ELR (cell line): ENCODE measurements at regions not wholly inside any gene's neighbourhood (a gene's known extent, or its start where the extent isn't known, plus 50 kb on each side); places are given as distances from the start of the nearest gene placed in this dataset.

ENCODE experiments used
- DNase-seq: peaks from one replicate; pipeline ENCODE4 v3.0.0-alpha.2; 2015; ENCODE audit warnings: low read depth

GRCh38 chr3:72137865-72138861 is 353.2 kb upstream of the PROK2 start:
- DNase-seq = no peak

DNA sequence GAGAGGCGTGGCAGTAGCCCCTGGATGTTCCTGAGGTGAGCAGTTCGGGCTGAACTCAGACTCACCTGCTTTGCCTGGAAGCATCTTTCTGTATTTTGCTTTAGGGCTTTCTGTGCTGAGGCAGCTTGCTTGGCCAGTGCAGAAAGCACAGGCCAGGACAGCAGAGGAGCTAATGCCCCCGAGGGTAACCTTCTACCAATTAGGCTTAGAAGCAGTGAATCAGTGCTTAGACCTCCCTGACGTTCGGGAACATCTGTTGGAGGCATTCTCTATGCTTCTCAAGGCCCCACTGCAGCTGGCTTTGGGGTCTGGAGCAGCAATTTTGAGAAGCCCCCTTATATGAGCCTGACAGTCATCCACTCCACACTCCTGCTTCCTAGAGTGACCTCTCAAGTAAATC is 350.7 kb upstream of the PROK2 start:
- DNase-seq = no peak

DNA sequence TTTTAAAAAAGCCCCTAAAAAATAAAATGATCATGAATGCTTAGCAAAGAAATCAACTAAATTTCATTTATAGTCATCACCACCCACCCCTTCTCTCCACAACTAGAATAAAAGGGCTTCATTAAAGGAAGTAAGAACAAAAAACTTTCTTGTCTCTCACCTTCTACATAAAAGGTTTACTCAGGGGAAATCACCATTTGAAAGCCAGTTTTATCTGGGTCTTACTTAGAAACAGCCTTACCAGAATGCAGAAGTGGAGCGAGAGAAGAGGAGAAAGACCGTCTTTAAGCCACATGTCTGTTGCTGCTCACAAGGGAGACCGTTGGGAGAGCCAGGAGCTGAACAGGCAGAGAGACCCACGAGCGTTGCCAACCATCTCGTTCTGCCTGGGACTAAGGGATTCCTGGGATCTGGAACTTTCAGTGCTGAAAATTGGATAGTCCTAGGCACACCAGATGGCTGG is 350.1 kb upstream of the PROK2 start:
- DNase-seq = no peak

- no peak for DNase-seq
These were observed 348.5 kb upstream of the PROK2 start for GRCh38 chr3:72133329-72134011.

GRCh38 chr3:72131899-72132298 is 347.0 kb upstream of the PROK2 start:
- no peak for DNase-seq

GRCh38 chr3:72130565-72130964 is 345.6 kb upstream of the PROK2 start:
- no peak for DNase-seq

DNA sequence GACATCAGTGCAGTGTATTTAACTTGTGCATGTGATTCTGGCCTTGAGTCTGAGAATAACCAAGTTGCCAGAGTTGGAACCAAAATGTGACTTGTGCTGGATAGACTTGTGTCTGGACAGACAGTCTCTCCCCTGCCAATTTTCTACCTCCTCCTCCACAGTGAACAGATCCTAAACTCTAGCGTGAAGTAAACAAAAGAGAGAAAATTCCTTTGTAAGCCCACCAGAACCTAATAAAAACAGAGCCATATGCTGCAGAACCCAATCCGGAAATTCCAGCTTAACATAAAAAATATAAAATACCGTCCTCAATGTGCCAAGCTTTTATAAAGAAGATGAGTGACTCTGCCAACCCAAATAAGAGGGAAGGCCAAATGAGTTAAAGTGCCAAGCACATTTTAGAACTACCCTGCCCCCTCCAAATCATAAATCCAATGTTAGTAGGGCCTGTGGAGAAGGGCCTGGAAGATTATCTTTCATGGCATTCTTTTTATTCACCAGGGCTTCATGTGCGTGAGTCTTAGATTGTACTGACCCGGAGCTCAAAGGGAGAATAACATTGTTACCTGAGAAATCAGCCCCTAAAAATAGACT is 344.6 kb upstream of the PROK2 start:
- no peak for DNase-seq

GRCh38 chr3:72128921-72129320 is 344.0 kb upstream of the PROK2 start:
- DNase-seq = no peak

DNA sequence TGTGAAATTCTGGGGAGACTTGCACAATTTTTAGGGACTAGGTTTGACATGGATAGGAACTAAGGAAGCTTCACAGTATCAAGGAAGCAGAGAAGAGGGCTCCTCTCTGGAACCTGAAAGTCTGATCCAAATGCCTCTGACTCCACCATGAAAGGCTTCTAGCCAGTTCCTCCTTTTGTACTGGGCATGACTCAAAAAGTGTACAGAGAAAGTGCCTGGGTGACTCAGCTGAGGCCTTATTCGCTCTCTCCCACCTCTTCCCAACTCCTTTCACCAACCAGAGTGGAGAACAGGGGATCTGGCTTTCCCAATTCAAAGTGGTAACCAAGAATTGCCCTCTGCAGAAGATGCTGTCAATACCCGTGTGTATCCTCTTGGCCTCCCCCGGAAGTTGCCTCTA is 342.9 kb upstream of the PROK2 start:
- peak; percentile 28 for DNase-seq

- no peak for DNase-seq
These were observed 342.3 kb upstream of the PROK2 start for GRCh38 chr3:72127224-72127612.

GRCh38 chr3:72126441-72127223 is 341.7 kb upstream of the PROK2 start:
- no peak for DNase-seq

- peak; percentile 68 for DNase-seq
These were observed 339.0 kb upstream of the PROK2 start for GRCh38 chr3:72123908-72124441.

DNA sequence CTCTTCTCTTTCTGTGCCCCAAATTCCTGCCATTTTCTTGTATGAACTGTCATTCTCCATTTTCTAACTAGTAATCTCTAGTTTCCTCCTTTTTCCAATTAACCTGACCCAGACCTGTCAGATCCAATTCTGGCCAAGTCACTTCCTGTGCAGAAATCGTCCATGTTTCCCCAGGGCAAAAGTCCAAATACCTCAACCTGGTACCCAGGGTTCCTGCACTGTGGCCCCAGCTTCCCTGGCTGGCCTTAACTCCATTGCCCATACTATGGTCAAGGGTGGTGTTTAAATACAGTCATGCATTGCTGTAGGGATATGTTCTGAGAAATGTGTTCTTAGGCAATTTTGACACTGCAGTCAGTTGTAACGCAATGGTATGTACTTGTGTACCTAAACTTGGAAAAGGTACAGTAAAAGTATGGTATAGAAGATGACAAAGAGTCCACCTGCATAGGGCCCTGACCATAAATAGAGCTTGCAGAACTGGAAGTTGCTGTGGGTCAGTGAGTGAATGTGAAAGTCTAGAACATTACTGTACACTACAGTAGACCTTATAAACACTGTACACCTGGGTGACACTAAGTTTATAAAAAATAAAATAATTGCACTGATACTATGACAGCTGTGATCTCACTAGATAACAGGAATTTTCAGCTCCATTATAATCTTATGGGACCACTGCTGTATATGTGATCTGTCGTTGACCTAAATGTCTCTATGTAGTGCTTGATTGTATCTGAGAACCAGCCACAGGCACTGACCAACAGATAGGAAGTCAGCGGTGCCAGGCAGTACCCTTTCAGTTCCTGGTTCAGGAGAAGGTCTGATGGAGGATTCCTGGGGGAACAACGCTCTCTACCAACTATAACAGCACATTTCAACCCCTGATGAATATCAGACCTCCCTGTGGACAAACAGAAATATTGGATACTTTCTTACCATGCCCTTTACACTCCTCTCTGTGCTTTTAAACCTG is 336.1 kb upstream of the PROK2 start:
- no peak for DNase-seq

GRCh38 chr3:72120039-72120438 is 335.1 kb upstream of the PROK2 start:
- DNase-seq = no peak

DNA sequence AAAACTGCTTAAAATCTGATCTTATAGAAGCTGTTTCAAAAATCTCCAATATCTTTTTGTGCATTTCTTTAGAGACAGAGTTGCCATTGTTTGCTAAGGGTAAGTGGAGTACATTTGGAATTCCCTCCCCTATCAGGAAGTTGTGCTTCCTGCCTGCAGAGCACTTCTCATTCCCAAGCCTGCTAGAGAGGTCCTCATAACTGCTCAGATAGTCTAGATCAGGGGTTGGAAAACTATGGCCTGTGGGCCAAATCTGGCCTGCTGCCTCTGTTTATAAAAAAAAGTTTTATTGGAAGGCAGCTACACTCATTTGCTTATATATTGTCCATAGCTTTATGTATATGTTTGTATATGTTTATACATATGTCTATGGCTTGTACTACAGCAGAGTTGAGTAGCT is 333.7 kb upstream of the PROK2 start:
- no peak for DNase-seq

GRCh38 chr3:72116226-72116625 is 331.3 kb upstream of the PROK2 start:
- no peak for DNase-seq

- no peak for DNase-seq
These were observed 330.4 kb upstream of the PROK2 start for GRCh38 chr3:72115307-72115706.

DNA sequence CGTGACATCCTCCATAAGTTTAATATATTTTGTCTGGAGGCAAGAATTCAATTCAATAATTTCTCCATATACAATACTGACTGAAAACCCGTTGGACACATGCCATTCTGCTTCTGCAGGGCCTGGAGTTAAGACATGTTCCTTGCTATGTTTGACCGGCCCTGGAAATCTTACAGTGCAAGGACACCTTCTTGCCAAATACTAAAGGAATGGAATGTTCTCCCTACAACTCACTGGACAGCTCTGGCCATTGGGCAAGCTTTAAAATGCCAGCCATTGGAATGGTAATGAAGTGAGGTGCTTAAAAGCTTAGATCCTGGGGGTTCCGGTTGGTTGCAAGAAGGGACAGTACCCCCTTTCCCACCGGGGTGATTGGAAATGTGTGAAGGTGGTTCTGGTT is 329.8 kb upstream of the PROK2 start:
- no peak for DNase-seq

GRCh38 chr3:72113964-72114363 is 329.0 kb upstream of the PROK2 start:
- no peak for DNase-seq

DNA sequence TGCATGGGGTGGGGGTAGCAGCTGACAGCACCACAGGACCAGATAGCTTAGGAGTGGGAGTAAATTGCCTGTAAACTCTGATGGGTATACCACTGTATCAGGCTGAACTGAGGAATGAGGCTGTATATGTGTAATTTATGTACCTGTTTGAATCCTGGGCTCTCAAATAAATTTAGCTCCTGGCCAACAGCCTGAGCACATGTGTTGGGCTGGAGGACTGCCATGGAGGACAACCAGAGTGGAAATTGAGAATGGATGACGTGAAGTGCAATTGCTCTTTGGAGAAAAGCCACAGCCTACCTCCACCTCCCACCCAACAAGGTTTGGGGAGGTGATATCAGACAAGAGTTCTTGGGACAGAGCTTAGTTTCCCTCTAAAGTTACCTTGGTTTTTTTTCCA is 328.6 kb upstream of the PROK2 start:
- DNase-seq = no peak

- DNase-seq = no peak
These were observed 327.5 kb upstream of the PROK2 start for GRCh38 chr3:72112435-72112834.
